Kidney capillary endothelial cell (primary cell): ENCODE measurements at regions not wholly inside any gene's neighbourhood (a gene's known extent, or its start where the extent isn't known, plus 50 kb on each side); places are given as distances from the start of the nearest gene placed in this dataset.

Experiments
- DNase-seq: peaks from one replicate; pipeline ENCODE4 v3.0.0-alpha.2; 2018; ENCODE audit warnings: low spot score

DNA sequence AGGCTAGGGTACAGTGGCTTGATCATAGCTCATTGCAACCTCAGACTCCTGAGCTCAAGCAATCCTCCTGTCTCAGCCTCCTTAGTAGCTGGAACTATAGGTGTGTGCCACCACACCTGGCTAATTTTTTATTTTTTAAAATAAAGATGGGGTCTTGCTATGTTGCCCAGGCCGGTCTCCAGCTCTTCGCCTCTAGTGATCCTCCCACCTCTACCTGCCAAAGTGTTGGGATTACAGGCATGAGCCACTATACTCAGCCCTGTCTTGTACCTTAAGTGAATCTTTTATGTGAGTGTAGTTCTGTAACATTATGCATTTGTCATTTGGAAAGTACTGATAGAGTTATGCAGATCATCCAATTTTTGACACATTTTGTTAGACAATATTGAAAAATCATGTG is 66.9 kb upstream of the C15orf39 start:
- no peak for DNase-seq

DNA sequence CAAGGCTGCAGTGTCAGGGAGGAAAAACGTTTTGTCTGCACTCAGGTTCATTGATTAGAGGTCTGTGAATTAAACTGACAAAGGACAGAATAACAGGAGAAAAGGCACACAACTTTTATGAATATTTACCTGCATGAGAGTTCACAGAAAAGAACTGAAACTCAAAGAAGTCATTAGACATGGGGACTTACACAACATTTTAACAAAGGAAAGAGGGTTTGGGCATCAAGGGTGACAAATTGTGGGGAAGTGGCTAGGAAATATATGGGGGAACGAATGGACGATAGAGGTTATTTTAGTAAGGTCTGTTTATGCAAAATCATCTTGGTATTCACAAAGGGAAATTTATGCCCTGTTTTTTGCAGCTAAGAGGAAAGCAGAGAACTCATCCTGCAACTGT is 65.6 kb upstream of the C15orf39 start:
- DNase-seq, result no peak

DNA sequence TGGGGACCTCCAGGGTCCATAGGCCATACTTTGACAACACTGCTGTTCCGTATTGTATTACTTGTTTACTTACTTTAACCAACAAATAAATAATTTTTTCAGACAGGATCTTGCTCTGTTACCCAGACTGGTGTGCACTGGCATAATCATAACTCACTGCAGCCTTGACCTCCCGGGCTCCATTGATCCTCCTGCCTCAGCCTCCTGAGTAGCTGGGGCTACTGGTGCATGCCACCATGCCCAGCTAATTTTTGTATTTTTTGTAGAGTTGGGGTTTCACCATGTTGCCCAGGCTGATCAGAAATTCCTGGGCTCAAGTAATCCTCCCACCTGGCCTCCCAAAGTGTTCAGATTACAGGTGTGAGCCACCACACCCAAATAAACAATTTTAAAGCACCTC is 64.9 kb upstream of the C15orf39 start:
- no peak for DNase-seq

DNA sequence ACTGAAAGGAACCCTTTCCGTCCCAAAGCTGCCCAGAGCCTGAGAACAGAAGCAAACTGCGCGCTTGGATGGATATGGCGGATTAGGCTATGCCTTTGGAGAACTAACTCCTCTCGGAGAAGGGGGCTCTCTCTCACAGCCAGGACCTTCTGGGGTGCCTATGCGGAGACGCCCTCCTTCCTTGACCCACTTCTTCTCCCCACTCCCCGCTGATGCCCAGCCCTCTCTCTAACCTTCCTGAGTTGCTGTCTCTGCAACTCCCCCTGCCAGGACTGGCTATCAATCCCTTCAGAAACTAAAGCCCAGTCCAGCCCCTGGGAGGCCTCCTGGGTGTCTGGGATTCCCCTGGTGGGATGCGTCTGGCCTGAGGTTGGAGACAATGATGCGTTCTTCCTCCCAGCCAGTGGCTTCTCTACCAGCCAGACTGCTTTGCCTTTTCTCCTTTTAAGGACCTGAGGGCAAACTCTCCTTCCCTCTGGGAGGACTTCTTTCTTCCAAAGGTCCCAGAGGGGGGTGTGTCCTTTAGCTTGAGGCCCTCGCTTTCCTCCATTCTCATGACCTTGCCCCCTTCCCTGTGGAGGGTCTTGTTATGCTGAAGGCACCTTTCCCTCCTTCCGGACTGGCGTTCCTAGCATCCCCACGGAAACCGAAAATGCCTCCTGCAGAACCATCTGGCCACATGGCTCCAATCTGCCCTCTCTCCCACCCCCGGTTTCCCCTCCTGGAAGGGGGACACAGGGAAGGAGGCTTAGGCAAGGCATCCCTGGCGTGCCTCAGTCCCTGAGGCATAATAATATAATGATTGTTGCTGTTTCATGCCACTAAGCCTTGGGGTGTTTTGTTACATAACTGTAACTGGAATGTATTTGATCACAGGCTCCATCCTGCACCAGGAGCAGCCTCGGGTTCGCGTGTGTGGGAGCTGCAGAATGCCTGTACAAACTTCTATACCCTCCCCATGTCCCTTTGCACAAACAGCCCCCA is 63.4 kb upstream of the C15orf39 start:
- no peak for DNase-seq

DNA sequence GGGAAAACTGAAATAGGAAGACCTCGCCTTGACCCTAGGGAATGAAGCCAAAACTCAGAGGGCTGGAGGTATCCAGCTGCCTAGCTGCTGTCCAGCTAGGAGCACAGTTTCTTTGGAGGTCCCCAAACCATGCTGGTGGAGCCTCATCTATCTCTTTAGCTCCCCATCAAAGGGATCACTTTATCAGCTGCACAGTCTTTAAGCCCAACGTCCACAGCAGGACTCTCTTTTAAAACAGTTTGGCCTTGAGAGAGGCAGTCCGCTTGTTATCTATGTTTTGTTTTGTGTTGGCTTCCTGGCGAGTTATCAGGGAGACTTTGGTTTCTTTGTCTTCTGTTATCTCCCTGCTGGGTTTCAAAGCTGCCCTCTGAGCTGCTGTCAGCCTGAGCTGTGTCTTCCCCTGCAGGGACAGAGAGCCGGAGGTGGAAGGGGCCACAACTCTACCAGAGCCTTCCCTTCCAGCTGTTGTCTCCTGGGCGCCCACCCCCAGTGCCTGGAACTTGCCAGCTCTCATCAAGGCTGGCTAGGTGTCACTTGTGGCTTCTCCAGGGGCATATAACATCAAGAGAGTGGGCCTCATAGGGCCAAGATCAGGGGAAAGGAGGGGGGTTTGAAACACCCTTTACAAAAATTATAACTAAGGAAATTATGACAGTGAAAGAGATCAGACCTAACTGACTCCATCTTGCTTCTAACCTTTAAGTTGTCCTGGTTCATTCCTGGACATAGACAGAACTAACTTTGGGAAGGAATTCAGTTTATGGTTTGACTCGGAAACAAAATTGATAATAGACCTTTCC is 61.4 kb upstream of the C15orf39 start:
- no peak for DNase-seq

DNA sequence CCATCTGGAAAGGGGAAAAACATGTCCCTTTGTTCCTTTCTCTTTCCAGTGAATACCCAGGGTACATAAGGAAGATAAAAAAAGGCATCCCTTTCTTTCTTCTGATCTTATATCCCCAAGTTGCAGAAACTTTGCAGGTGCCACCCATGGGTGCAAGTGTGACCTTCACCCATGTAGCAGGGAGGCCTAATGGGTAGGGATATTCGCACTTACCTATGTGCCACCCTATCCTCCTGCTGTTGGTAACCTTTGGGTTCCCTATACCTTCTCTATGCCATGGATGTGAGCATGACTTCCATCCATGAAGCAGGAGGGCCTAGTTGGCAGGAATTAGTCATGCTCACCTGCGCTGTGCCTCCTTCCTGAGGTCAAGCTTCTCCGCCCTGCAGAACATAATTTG is 59.2 kb upstream of the C15orf39 start:
- no peak for DNase-seq

DNA sequence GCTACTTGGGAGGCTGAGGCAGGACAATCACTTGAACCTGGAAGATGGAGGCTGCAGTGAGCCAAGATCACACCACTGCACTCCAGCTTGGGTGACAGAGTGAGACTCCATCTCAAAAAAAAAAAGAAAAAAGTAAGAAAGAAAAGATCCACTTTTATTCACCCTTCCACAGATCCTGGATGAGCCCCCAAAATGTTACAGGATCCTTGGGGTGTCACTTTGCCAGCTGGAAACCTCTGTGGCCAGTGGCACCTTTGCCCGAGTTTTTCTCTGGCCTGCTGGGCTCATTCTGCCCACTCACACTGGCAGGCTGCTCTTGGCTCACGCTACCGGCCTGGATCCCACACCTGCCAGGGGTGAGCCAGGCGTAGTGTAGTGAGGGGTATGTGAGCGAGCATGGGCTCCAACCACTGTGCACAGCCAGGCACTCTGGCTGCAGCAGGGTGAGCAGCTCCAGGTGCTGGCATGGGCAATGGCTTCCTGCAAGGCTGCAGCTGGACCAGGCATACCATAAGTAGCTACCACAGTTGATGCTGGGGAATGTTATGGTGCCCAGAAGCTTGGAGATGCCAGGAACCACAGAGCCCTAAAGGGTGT is 57.8 kb upstream of the C15orf39 start:
- no peak for DNase-seq

DNA sequence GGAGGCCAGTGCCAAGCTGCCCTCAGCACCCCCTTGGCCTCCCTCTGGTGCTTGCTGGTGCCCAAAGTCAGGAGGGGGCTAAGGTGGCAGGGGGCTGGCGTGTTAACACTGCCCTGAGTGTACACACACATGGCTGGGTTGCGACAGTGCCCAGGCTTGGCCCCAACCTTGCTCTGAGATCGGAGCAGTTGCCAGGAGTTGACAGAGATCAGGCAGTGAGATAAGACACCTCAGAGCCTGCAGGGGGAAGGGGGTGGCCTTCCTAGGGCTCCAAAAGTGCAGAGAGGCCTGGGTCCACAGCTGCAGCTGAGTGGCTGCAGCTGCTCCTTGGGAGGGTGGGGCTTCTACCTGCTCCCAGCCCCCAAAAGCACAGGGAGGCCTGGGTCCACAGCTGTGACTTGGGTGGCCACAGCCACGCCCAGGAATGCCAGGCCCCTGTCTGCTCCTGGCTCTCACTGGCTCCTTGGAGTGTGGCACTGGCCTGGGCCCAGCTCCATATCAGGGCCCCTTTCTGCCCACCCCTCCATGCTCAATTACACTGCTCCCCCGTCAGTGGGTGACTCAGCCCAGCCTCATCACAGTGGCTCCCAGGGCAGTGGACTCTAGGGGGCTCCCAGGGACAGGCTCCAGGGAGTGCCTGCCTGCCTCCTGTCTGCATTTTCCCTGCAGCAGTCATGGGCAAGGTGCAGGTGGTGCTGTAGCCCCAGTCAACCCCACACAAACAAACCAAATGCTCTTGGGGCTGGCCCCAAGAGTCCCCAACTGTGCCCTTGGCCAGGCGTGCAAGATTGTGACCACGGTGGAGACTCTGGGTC is 56.4 kb upstream of the C15orf39 start:
- DNase-seq, result no peak

DNA sequence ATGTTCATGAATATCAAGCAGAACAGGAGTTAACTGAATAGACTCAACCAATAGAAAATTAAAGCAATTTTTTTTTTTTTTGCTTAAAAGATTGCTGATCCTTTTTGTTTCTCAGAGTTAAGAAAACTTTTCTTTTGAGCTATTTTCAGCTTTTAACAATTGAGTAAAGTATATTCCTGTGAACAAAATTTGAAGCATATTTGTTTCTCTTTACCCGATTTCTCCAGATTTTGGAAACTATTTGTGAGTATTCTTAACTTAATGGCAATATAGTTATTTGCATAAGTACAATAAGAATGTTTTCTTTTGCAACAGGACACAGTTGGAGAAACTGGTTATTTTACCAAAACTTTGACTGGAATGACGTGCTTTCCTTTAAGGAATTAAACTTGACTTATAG is 53.4 kb upstream of the C15orf39 start:
- no peak for DNase-seq

DNA sequence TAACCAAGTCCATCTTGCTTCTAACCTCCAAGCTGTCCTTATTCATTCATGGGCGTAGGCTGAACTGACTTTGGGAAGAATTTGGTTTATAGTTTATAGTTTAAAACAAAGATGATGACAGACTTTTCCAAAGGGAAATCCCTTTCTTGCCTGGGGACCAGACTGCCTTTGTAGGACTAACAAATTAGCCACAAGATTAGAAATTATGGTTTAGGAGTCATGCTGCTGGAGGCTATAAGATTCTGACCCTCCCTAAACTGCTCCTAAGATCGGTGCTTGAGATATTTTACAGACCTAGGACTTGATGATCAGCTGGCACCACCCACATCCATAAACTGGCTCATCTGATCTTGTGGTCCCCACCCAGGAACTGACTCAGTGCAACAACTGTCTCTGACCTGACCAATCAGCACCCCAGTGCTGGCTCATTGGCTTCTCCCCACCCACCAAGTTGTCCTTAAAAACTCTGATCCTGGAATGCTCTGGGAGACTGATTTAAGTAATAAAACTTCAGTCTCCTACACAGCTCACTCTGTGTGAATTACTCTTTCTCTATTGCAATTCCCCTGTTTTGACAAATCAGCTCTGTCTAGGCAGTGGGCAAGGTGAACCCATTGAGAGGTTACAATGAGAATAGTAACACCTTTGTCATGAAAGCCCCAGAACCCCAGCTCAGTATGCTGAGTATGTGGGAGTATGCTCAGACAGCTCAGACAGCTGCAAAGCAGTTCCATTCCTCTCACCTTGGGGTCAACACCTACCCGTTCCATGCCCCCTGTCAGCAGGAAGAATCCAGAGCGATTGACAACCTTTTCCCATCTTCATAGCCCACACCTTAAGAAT is 51.6 kb upstream of the C15orf39 start:
- DNase-seq, result no peak

DNA sequence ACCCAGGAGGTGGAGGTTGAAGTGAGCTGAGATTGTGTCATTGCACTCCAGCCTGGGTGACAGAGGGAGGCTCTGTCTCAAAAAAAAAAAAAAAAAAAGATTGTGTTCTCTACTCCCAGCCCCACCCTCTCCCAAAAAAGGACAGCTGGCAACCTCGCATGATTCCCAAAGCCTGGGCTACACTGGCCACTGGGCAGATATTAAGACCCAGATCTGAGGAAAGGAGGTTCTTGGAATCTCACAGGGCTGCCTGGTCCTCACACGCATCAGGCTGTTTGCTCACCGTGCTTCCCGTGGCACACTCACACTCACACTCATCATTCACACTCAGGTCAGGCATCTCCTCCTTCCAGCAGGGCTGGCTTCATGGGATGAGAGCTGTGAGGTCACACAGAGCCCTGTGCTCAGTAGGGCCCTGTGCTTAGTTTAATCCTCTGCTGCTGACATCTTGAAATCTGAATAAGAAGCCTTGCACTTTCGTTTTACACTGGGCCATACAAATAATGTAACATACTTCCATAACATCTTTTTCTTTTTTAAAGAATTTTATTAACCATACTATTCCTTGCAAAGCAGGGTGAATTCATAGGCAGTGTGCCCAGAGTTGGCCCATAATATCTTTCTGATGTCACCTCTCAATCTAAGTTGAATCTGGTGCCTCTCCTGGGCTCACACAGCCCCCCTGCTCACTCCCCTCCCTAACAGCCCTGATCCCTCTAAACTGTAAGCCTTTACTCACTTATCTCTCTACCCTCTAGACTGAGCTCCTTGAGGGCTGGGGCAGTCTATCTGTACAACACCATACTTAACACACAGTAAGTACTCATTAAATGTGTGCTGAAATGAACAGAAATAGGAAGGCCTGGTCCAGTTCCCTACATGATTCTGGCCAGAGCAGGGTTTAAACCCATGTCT is 50.2 kb upstream of the C15orf39 start:
- no peak for DNase-seq
